DOHH2 (cell line): ENCODE measurements at regions not wholly inside any gene's neighbourhood (a gene's known extent, or its start where the extent isn't known, plus 50 kb on each side); places are given as distances from the start of the nearest gene placed in this dataset.
"Not testable (repeated sequence)": the region's sequence is repeated elsewhere in the genome, so short reads cannot be mapped to it uniquely, and the experiment has no call there.

Source experiments
- H3F3A ChIP-seq: fragments of 200-600 bp; sonication (generic), shearing (Covaris generic); 2 replicates; pipeline ENCODE4 v1.6.0; 2016; ENCODE audit warnings: antibody characterized with exemption, mild to moderate bottlenecking; ENCODE audit not compliant: control insufficient read depth, insufficient read depth
- H3K27ac ChIP-seq: fragments of 200-600 bp; sonication (generic); 2 replicates; pipeline ENCODE4 v1.5.1; 2014; ENCODE audit warnings: low read depth, mild to moderate bottlenecking, low read length, moderate library complexity
- H3K27me3 ChIP-seq: fragments of 200-600 bp; sonication (generic); 2 replicates; pipeline ENCODE4 v1.6.1; 2014; ENCODE audit warnings: mild to moderate bottlenecking, low read length, mixed read lengths; ENCODE audit not compliant: control insufficient read depth
- H3K36me3 ChIP-seq: fragments of 200-600 bp; sonication (generic); 2 replicates; pipeline ENCODE4 v1.6.1; 2014; ENCODE audit warnings: mild to moderate bottlenecking, low read length, moderate library complexity, mixed read lengths; ENCODE audit not compliant: control insufficient read depth
- H3K4me1 ChIP-seq: fragments of 200-600 bp; sonication (generic); 2 replicates; pipeline ENCODE4 v1.6.1; 2014; ENCODE audit warnings: mild to moderate bottlenecking, low read length, mixed read lengths; ENCODE audit not compliant: control insufficient read depth
- H3K4me2 ChIP-seq: fragments of 200-600 bp; sonication (generic); 2 replicates; pipeline ENCODE4 v1.6.0; 2014; ENCODE audit warnings: mild to moderate bottlenecking, low read length, moderate library complexity
- H3K4me3 ChIP-seq: fragments of 200-600 bp; sonication (generic); 2 replicates; pipeline ENCODE4 v1.5.1; 2014; ENCODE audit warnings: mild to moderate bottlenecking, low read length, mixed read lengths
- H3K79me2 ChIP-seq: fragments of 200-600 bp; sonication (generic); 2 replicates; pipeline ENCODE4 v1.6.1; 2014; ENCODE audit warnings: mild to moderate bottlenecking, low read length, mixed read lengths; ENCODE audit not compliant: control insufficient read depth
- H3K9me2 ChIP-seq: fragments of 200-600 bp; sonication (generic); replicated peaks from 2 replicates; pipeline ENCODE4 v1.6.1; 2014; ENCODE audit warnings: mild to moderate bottlenecking, low read length, mixed read lengths; ENCODE audit not compliant: control insufficient read depth
- H3K9me3 ChIP-seq: fragments of 200-600 bp; sonication (generic); 2 replicates; pipeline ENCODE4 v1.6.1; 2014; ENCODE audit warnings: antibody characterized with exemption, low read length, mixed read lengths; ENCODE audit not compliant: control insufficient read depth, insufficient read depth
- H4K20me1 ChIP-seq: fragments of 200-600 bp; sonication (generic); 2 replicates; pipeline ENCODE4 v1.6.0; 2014; ENCODE audit warnings: low read depth, mild to moderate bottlenecking, antibody characterized with exemption, low read length, moderate library complexity; ENCODE audit not compliant: control insufficient read depth, insufficient read depth
- CTCF ChIP-seq: fragments of 200-600 bp; sonication (generic); IDR thresholded peaks from one replicate; pipeline ENCODE4 v1.5.1; 2014; ENCODE audit warnings: antibody characterized with exemption, mild to moderate bottlenecking, low read depth, low read length; ENCODE audit not compliant: poor library complexity, severe bottlenecking
- EZH2phosphoT487 ChIP-seq: fragments of 200-600 bp; sonication (generic); IDR thresholded peaks from 2 replicates; pipeline ENCODE4 v1.6.1; 2017; ENCODE audit warnings: borderline replicate concordance, mild to moderate bottlenecking, antibody characterized with exemption, low read length, moderate library complexity, mixed read lengths

DNA sequence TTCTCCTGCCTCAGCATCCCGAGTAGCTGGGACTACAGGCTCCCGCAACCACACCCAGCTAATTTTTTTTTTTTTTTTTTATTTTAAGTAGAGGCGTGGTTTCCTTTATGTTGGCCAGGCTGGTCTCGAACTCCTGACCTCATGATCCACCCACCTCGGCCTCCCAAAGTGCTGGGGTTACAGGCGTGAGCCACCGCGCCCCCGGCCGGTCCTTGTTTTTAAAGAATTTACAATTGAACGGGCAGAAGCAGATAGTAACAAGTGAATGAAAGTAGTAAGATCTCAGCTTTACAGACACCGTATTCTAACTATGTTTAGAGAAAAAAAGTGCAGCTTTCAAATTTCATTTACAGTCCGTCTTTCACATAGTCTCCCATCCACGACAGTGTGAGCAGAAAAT, 112.5 kb upstream of the VWC2 start:
- Histone ChIP-seq H3K79me2 (no peaks in the 10 kb centered on the region), H3K4me3 (no peak overlapping the region), H3K9me2 (no peaks in the 10 kb centered on the region), H3K4me2 (no peak overlapping the region), H4K20me1 (no peaks in the 10 kb centered on the region), H3K27me3 (no peaks in the 10 kb centered on the region), H3K4me1 (no peaks in the 10 kb centered on the region), H3F3A (no peaks in the 10 kb centered on the region), H3K9me3 (no peaks in the 10 kb centered on the region), H3K27ac (no peak overlapping the region), H3K36me3 (no peaks in the 10 kb centered on the region)
- TF ChIP-seq CTCF (no peak), EZH2phosphoT487 (no peak)

- not testable (repeated sequence) for H3K27ac ChIP-seq, H3K79me2 ChIP-seq, H3K9me2 ChIP-seq, H3K4me1 ChIP-seq, H3K4me2 ChIP-seq, H3K9me3 ChIP-seq, H3K36me3 ChIP-seq, H3K27me3 ChIP-seq, H3K4me3 ChIP-seq, H3F3A ChIP-seq, H4K20me1 ChIP-seq
These were observed 107.5 kb upstream of the VWC2 start for GRCh38 chr7:49665963-49666362.

DNA sequence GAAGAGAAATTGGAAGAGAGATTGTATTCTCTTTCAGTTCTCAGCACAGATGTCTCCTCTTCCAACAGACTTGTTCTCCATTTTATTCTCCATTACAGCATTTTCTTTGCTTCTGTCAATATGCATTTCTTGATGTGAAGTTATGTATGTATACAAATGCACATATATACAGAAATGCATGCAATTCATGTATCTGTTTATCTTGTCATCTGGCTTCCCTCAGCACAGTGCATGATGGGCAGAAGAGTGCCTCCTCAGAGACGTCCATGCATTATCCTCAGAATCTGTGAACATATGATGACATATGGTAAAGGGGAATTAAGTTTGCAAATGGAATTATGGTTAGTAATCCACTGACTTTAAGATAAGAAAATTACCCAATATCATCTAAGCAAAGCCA, 106.7 kb upstream of the VWC2 start:
- TF ChIP-seq CTCF (no peak), EZH2phosphoT487 (no peak)
- no peaks in the 10 kb centered on the region for H4K20me1 ChIP-seq
- H3K4me2 ChIP-seq, result no peak overlapping the region
- H3K9me2 ChIP-seq, result no peaks in the 10 kb centered on the region
- H3K27me3 ChIP-seq, result no peaks in the 10 kb centered on the region
- no peaks in the 10 kb centered on the region for H3K4me1 ChIP-seq
- no peaks in the 10 kb centered on the region for H3F3A ChIP-seq
- no peaks in the 10 kb centered on the region for H3K9me3 ChIP-seq
- no peak overlapping the region for H3K4me3 ChIP-seq
- no peaks in the 10 kb centered on the region for H3K79me2 ChIP-seq
- no peaks in the 10 kb centered on the region for H3K36me3 ChIP-seq
- no peak overlapping the region for H3K27ac ChIP-seq

GRCh38 chr7:49669285-49669684, 104.2 kb upstream of the VWC2 start:
- no peaks in the 10 kb centered on the region for H4K20me1 ChIP-seq
- no peak overlapping the region for H3K4me3 ChIP-seq
- no peaks in the 10 kb centered on the region for H3K79me2 ChIP-seq
- no peaks in the 10 kb centered on the region for H3K36me3 ChIP-seq
- H3K4me2 ChIP-seq, result no peak overlapping the region
- no peaks in the 10 kb centered on the region for H3F3A ChIP-seq
- H3K27ac ChIP-seq, result no peak overlapping the region
- H3K27me3 ChIP-seq, result no peaks in the 10 kb centered on the region
- no peaks in the 10 kb centered on the region for H3K4me1 ChIP-seq
- H3K9me2 ChIP-seq, result no peaks in the 10 kb centered on the region
- H3K9me3 ChIP-seq, result no peaks in the 10 kb centered on the region
- TF ChIP-seq CTCF, result no peak
- no peak for TF ChIP-seq EZH2phosphoT487
